Renal cortical epithelial cell (primary cell): ENCODE measurements at regions not wholly inside any gene's neighbourhood (a gene's known extent, or its start where the extent isn't known, plus 50 kb on each side); places are given as distances from the start of the nearest gene placed in this dataset.

ENCODE experiments used
- DNase-seq: peaks from one replicate; pipeline ENCODE4 v3.0.0-alpha.2; 2011; ENCODE audit warnings: low read depth

- no peak for DNase-seq
These were observed 91.1 kb upstream of the KCNMB2 start for GRCh38 chr3:178445139-178445538.

- no peak for DNase-seq
These were observed 90.2 kb upstream of the KCNMB2 start for GRCh38 chr3:178446059-178446458.

DNA sequence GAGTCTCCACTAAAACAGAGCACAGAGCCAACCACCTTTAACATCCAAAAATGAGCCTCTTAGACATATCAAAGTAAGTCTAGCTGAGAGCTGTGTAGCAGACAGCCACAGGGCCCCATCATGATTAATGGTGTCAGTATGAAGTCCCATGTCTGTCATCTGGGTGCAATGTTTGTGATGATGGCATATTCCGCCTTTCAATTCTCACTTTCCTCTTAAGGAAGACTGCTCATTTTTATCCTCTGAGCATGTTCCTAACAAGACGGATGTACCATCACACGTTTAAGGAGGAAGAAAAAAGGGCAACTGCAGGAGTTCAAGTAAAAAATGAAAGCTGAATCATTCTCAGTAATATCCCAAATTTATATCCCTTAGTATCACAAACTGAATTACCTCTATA lies 85.8 kb upstream of the KCNMB2 start:
- DNase-seq, result no peak

DNA sequence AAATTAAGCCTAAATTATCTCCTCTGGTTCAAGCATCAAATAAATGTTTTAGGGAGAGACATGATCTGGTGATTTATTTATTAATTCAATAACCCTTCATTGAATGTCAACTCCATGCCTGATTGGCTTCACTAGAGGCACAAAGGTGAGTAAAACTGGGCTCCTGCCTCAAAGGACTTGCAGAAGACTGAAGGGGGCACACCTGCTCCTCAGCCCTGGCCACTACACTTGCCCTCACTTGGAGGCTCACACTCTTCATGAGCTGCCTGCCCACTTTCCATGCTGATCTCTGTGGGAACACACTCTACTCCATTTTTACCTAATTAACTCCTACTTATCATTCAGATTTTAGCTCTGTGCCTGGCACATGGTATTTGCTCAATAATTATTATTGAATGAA lies 84.4 kb upstream of the KCNMB2 start:
- DNase-seq, result no peak

GRCh38 chr3:178454726-178455125 lies 81.5 kb upstream of the KCNMB2 start:
- peak; percentile 69 for DNase-seq

DNA sequence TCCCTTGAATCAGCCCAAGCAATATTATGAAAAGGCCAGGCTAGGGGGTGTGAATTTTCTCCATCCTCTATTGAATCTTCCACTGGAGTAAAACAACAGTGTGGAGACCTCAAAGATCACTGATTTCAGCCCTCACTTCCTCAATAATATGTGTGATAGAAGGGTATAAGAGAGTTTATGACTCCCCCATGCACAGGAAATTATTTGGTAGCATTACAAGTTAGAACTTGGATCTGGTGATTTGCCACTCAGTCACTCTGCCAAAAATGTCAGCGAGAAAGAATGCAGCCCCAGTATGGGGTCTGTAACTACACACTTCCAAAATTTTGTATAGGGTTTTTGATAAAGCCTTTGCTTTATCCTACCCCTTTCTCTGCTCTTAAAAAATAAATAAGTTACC lies 81.0 kb upstream of the KCNMB2 start:
- DNase-seq, result no peak

DNA sequence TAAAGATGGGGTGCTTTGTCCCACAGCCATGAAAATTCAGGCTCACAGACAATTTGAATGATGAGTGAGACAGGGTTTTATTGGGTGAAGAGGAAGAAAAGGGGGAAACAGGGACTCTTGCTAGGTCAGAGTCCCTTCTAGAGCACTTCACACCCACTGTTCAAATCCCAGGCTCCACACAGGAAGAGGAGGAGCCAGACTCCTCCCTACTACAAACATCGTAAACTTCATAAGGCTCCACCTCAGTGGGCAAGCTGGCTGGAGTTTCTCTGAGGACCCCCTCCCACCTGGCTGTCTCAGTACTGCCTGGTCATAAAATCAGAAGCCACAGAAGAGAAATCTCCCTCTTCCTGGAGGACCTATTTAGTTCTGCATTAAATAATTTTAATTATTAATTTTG lies 80.3 kb upstream of the KCNMB2 start:
- DNase-seq, result no peak

DNA sequence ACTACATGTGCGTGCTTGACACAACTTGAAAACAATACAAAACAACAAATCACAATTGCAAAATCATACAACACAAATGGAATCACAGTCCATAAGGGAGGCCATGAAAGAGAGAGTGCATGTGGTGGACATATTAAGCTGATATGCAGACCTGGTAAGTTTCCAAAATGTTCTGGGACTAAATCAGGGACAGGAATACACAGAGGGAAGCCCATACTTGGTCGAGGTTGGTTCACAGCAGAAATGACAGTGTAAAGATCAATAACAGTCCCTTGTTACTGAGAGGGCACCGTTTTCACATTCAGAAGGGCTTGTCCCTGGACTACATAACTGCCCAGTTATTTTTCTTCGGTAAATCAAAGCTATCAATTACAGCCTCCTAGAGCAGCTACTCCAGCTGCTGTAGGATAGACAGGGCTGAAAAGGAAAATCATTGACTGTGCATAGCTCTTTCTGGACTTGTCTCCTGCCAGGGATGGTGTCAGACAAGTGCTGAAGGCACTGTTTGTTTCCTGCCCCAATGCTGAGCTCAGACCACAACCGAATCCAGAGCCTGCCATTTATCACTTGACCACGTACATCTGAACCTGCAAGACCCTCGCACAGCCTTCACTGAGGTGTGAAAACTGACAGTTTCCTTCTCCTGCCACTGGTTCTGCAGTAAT lies 79.5 kb upstream of the KCNMB2 start:
- DNase-seq, result peak; percentile 2

- peak; percentile 52 for DNase-seq
These were observed 78.7 kb upstream of the KCNMB2 start for GRCh38 chr3:178457511-178457910.

- DNase-seq, result no peak
These were observed 77.8 kb upstream of the KCNMB2 start for GRCh38 chr3:178458313-178459037.

- no peak for DNase-seq
These were observed 77.2 kb upstream of the KCNMB2 start for GRCh38 chr3:178459038-178459410.

GRCh38 chr3:178465260-178466180 lies 70.7 kb upstream of the KCNMB2 start:
- no peak for DNase-seq

- DNase-seq, result no peak
These were observed 63.3 kb upstream of the KCNMB2 start for GRCh38 chr3:178472941-178473340.

- DNase-seq, result no peak
These were observed 61.7 kb upstream of the KCNMB2 start for GRCh38 chr3:178474526-178474925.

GRCh38 chr3:178475062-178475461 lies 61.2 kb upstream of the KCNMB2 start:
- no peak for DNase-seq

DNA sequence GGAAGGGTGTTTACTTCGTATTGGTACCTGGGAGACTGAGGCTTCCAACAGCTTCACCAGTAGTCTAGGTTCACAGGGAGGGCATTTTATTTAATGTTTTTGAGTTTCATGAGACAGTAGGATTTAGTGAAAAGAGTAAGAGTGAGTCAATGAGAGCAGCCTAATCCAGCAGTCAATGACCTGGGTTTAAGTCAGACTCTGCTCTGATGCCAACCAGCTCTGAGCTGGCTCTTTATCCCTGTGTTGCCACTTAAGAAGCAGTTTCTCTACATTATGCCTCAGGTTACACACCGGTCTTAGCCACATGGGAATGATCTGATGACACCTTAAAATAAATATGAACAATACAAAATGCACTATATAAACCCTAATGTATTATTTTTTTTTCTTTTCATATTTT lies 59.4 kb upstream of the KCNMB2 start:
- no peak for DNase-seq

GRCh38 chr3:178479446-178479845 lies 56.8 kb upstream of the KCNMB2 start:
- no peak for DNase-seq

DNA sequence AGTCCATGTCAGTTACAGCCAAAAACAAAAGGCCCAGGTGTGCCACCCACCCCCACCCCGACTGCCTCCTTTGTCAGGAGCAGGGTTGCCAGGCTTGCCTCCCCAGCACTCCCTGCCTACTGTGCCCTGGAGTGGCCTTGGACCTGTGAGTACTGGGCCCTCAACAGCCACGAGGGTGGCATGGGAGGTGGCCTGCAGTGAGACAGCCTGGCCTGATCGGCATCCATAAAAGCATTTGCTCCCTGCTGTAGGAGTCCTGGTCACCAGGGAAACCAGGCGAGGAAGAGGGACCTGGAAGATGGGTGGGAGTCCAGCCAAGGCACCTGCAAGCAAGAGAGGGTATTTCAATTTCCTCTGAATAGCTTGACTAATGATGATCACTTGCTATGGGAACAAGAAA lies 56.4 kb upstream of the KCNMB2 start:
- DNase-seq, result no peak

- DNase-seq, result no peak
These were observed 56.0 kb upstream of the KCNMB2 start for GRCh38 chr3:178480274-178480673.

- no peak for DNase-seq
These were observed 55.4 kb upstream of the KCNMB2 start for GRCh38 chr3:178480795-178481194.

GRCh38 chr3:178482981-178483380 lies 53.3 kb upstream of the KCNMB2 start:
- peak; percentile 93 for DNase-seq

DNA sequence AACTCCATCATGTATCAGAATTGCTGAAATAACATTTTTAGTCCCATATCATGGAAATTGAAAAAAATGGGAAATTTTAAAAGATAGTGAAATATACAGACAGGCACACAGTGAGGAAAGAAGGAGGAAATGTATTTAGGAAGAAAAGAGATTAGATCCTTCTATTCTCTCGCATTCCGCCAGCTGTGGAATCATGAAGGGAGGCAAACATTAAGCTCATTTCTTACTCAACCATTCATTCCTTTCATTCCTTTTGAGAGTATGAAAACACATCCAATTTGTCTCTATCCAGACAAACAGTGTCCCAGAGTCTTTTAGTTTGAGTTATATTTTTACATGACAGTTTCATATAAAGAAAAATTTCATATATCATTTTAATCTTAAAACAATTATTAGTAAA lies 52.5 kb upstream of the KCNMB2 start:
- peak; percentile 45 for DNase-seq

- no peak for DNase-seq
These were observed 50.5 kb upstream of the KCNMB2 start for GRCh38 chr3:178485756-178486155.
